HepG2 (cell line): ENCODE measurements at regions not wholly inside any gene's neighbourhood (a gene's known extent, or its start where the extent isn't known, plus 50 kb on each side); places are given as distances from the start of the nearest gene placed in this dataset.

Source experiments
- ATAC-seq: fragments of 200-7000 bp; cut with Tn5 transposase; 3 replicates; pipeline ENCODE4 v1.9.1; 2020; ENCODE audit warnings: mild to moderate bottlenecking, moderate library complexity
- BruUV-seq: library from RNA; stranded (reverse); fragments of 400-500 nt; replicated peaks from 2 replicates; lab custom pipeline; 2021; lab: Mats Ljungman, UMichigan
- CTCF ChIA-PET: fragments of 300-600 bp; formaldehyde crosslinking; extraction: SDS; loops from one replicate; lab custom pipeline; 2021; ENCODE audit warnings: low total read pairs, inconsistent platforms, low intra/inter-chr PET ratio; lab: Yijun Ruan, JAX
- POLR2A ChIA-PET: fragments of 350-600 bp; sonication (Branson Sonifier 250); formaldehyde crosslinking; loops from one replicate; lab custom pipeline; 2020; ENCODE audit warnings: antibody characterized with exemption, inconsistent platforms; lab: Yijun Ruan, JAX
- DNase-seq: peaks from one replicate; pipeline ENCODE4 v3.0.0-alpha.2; 2015; ENCODE audit warnings: low spot score
- FAIRE-seq: peaks from 3 replicates; lab custom pipeline; 2011; peaks lifted over from hg19 to GRCh38; lab: Jason Lieb, UNC
- H2AFZ ChIP-seq: one replicate; pipeline ENCODE4 v1.6.1; 2011; ENCODE audit warnings: low read length, inconsistent platforms
- H3K27ac ChIP-seq: fragments of 300-600 bp; 3 replicates; pipeline ENCODE4 v1.8.0; 2011; ENCODE audit warnings: mixed run types, mild to moderate bottlenecking, mixed read lengths, low read length, inconsistent platforms; ENCODE audit not compliant: insufficient read depth; ENCODE audit errors: extremely low read length
- H3K27me3 ChIP-seq, 2 experiments: fragments of 200-600 bp in 1 of 2; 2 replicates in 1 of 2; 3 replicates in 1 of 2; pipeline versions ENCODE4 v1.6.0 to v1.8.0; 2011; ENCODE audit warnings: low read length in 2 of 2, mild to moderate bottlenecking in 2 of 2, moderate library complexity in 2 of 2, inconsistent platforms in 1 of 2; ENCODE audit not compliant: insufficient read depth in 2 of 2, control insufficient read depth in 1 of 2
- H3K36me3 ChIP-seq, 2 experiments: fragments of 200-600 bp in 1 of 2; replicated peaks in 1 of 2; 2 replicates in 1 of 2; 3 replicates in 1 of 2; pipeline versions ENCODE4 v1.5.1 to v1.8.0; 2011; ENCODE audit warnings: low read length in 2 of 2, inconsistent platforms in 1 of 2; ENCODE audit not compliant: insufficient read depth in 2 of 2, control insufficient read depth in 1 of 2
- H3K4me1 ChIP-seq: 2 replicates; pipeline ENCODE4 v1.5.1; 2012; ENCODE audit warnings: low read length, inconsistent platforms; ENCODE audit not compliant: insufficient read depth
- H3K4me2 ChIP-seq: 2 replicates; pipeline ENCODE4 v1.6.0; 2011; ENCODE audit warnings: low read depth, low read length, inconsistent platforms
- H3K4me3 ChIP-seq, 3 experiments: fragments of 200-600 bp in 1 of 3; sonication (generic), shearing (Covaris generic) in 1 of 3; replicated peaks in 1 of 3; 2 replicates each; pipeline ENCODE4 v1.5.1; 2011 to 2016; ENCODE audit warnings: low read length in 3 of 3, inconsistent platforms in 2 of 3, low read depth in 2 of 3, mild to moderate bottlenecking in 2 of 3, control low read depth in 1 of 3, mixed read lengths in 1 of 3; ENCODE audit not compliant: insufficient read depth in 1 of 3
- H3K79me2 ChIP-seq: one replicate; pipeline ENCODE4 v1.6.1; 2011; ENCODE audit warnings: low read length, inconsistent platforms; ENCODE audit not compliant: insufficient read depth
- H3K9ac ChIP-seq: 2 replicates; pipeline ENCODE4 v1.6.0; 2011; ENCODE audit warnings: mild to moderate bottlenecking, low read depth, low read length, inconsistent platforms; ENCODE audit not compliant: insufficient read depth
- H3K9me3 ChIP-seq: 2 replicates; pipeline ENCODE4 v1.5.1; 2012; ENCODE audit warnings: mild to moderate bottlenecking, low read length
- H4K20me1 ChIP-seq: 2 replicates; pipeline ENCODE4 v1.6.0; 2011; ENCODE audit warnings: inconsistent platforms, mild to moderate bottlenecking, low read length, moderate library complexity; ENCODE audit not compliant: insufficient read depth
- DNMT1 ChIP-seq: sonication (generic); formaldehyde crosslinking; IDR thresholded peaks from 2 replicates; pipeline ENCODE4 v1.5.1; 2020; ENCODE audit warnings: mild to moderate bottlenecking, missing genetic modification reagents
- FOSL1 ChIP-seq: sonication (generic); formaldehyde crosslinking; IDR thresholded peaks from 2 replicates; pipeline ENCODE4 v1.9.0; 2021; ENCODE audit warnings: missing genetic modification reagents, borderline replicate concordance
- KDM4B ChIP-seq: sonication (generic); formaldehyde crosslinking; IDR thresholded peaks from 2 replicates; pipeline ENCODE4 v1.4.0; 2020; ENCODE audit warnings: missing genetic modification reagents
- NFAT5 ChIP-seq: sonication (generic); formaldehyde crosslinking; IDR thresholded peaks from 2 replicates; pipeline ENCODE4 v1.4.0; 2020; ENCODE audit warnings: missing genetic modification reagents
- NFIC ChIP-seq: IDR thresholded peaks from 2 replicates; pipeline ENCODE4 v1.6.1; 2012; ENCODE audit warnings: mild to moderate bottlenecking, low read length, inconsistent platforms
- NR3C1 ChIP-seq: sonication (generic); formaldehyde crosslinking; IDR thresholded peaks from 2 replicates; pipeline ENCODE4 v1.4.0; 2020; ENCODE audit warnings: missing genetic modification reagents
- PBX2 ChIP-seq: IDR thresholded peaks from 2 replicates; pipeline ENCODE4 v1.6.1; 2016; ENCODE audit warnings: control low read depth
- REXO4 ChIP-seq: sonication (generic); formaldehyde crosslinking; IDR thresholded peaks from 2 replicates; pipeline ENCODE4 v1.8.0; 2022; ENCODE audit warnings: missing genetic modification reagents, mild to moderate bottlenecking, borderline replicate concordance
- RFXAP ChIP-seq: sonication (generic); formaldehyde crosslinking; IDR thresholded peaks from 2 replicates; pipeline ENCODE4 v1.4.0; 2020; ENCODE audit warnings: missing genetic modification reagents, borderline replicate concordance
- SOX13 ChIP-seq, 3 experiments: fragments of 450-650 bp in 1 of 3; sonication (generic) in 1 of 3; formaldehyde crosslinking in 1 of 3; IDR thresholded peaks in 2 of 3; conservative IDR thresholded peaks in 1 of 3; 2 replicates each; pipeline versions ENCODE4 v1.5.0 to v1.6.1; 2016 to 2020; ENCODE audit warnings: antibody characterized with exemption in 1 of 3, mild to moderate bottlenecking in 1 of 3, missing compliant biosample characterization in 1 of 3, missing genetic modification reagents in 1 of 3, moderate library complexity in 1 of 3
- TEF ChIP-seq: sonication (generic); formaldehyde crosslinking; IDR thresholded peaks from 2 replicates; pipeline ENCODE4 v1.5.0; 2020; ENCODE audit warnings: missing genetic modification reagents
- ZMAT3 ChIP-seq: sonication (generic); formaldehyde crosslinking; conservative IDR thresholded peaks from 2 replicates; pipeline ENCODE4 v1.7.0; 2021; ENCODE audit warnings: missing genetic modification reagents
- ZNF296 ChIP-seq: sonication (generic); formaldehyde crosslinking; conservative IDR thresholded peaks from 2 replicates; pipeline ENCODE4 v1.5.0; 2020; ENCODE audit warnings: mild to moderate bottlenecking, missing genetic modification reagents
- ZNF326 ChIP-seq: sonication (generic); formaldehyde crosslinking; IDR thresholded peaks from 2 replicates; pipeline ENCODE4 v1.4.0; 2020; ENCODE audit warnings: missing genetic modification reagents, borderline replicate concordance
- ZNF343 ChIP-seq: sonication (generic); formaldehyde crosslinking; IDR thresholded peaks from 2 replicates; pipeline ENCODE4 v1.4.0; 2020; ENCODE audit warnings: mild to moderate bottlenecking, missing genetic modification reagents
- ZNF430 ChIP-seq: sonication (generic); formaldehyde crosslinking; IDR thresholded peaks from 2 replicates; pipeline ENCODE4 v1.9.0; 2021; ENCODE audit warnings: mild to moderate bottlenecking, missing genetic modification reagents
- ZNF431 ChIP-seq: sonication (generic); formaldehyde crosslinking; IDR thresholded peaks from 2 replicates; pipeline ENCODE4 v1.9.0; 2022; ENCODE audit warnings: missing genetic modification reagents, low read depth, mild to moderate bottlenecking, borderline replicate concordance
- ZNF577 ChIP-seq: sonication (generic); formaldehyde crosslinking; IDR thresholded peaks from 2 replicates; pipeline ENCODE4 v1.4.0; 2020; ENCODE audit warnings: mild to moderate bottlenecking, low read depth, missing genetic modification reagents, borderline replicate concordance
- ZNF672 ChIP-seq: sonication (generic); formaldehyde crosslinking; IDR thresholded peaks from 2 replicates; pipeline ENCODE4 v1.8.1; 2022; ENCODE audit warnings: missing genetic modification reagents
- ZZZ3 ChIP-seq: sonication (generic); formaldehyde crosslinking; IDR thresholded peaks from 2 replicates; pipeline ENCODE4 v1.4.0; 2020; ENCODE audit warnings: missing genetic modification reagents, mild to moderate bottlenecking, borderline replicate concordance
- in situ Hi-C: cut with HindIII; loops from 2 replicates; pipeline ENCODE4 v1.10.0; 2017; ENCODE audit warnings: low pct_unique_long_range_greater_than_20kb; ENCODE audit not compliant: extremely low pct_ligation_motif_present
- intact Hi-C: fragments of 100-400 bp; cut with micrococcal nuclease; formaldehyde crosslinking; loops from one replicate; pipeline ENCODE4 v1.10.0; 2022; ENCODE audit not compliant: unreplicated experiment

- TF ChIP-seq NFAT5 (CRISPR knock-in tag), result no peak
- no peak for TF ChIP-seq DNMT1 (CRISPR knock-in tag)
- no peak for TF ChIP-seq ZNF343 (CRISPR knock-in tag)
- no peak for TF ChIP-seq NR3C1
- TF ChIP-seq SOX13 (IDR thresholded peaks at IDR 0.05), result no peak
- TF ChIP-seq SOX13 (CRISPR knock-in tag; conservative IDR thresholded peaks at IDR 0.05 in 1 of 2, IDR thresholded peaks at IDR 0.05 in 1 of 2), result no peak
- TF ChIP-seq ZZZ3, result no peak
- TF ChIP-seq REXO4 (CRISPR knock-in tag), result no peak
- no peak for TF ChIP-seq NFIC
Observed at GRCh38 chr17:13222975-13223374, 205.1 kb upstream of the ELAC2 start (continued).

GRCh38 chr17:13212860-13213259 lies 195.0 kb upstream of the ELAC2 start:
- Histone ChIP-seq H3K4me1 (no peaks in the 10 kb centered on the region), H3K9me3 (no peaks in the 10 kb centered on the region), H3K27me3 (no peaks in the 10 kb centered on the region; a peak in 1 of 5 replicates), H3K4me3 (no peak overlapping the region), H3K27ac (no peak overlapping the region), H2AFZ (no peak overlapping the region), H3K4me2 (no peak overlapping the region), H4K20me1 (no peaks in the 10 kb centered on the region), H3K36me3 (no peaks in the 10 kb centered on the region), H3K79me2 (no peaks in the 10 kb centered on the region), H3K9ac (no peak overlapping the region)
- ChIA-PET CTCF (no interaction called here), POLR2A (no interaction called here)
- intact Hi-C loops, result no loop called here
- FAIRE-seq (no peak), ATAC-seq (no peak), DNase-seq (no peak)
- no TSS peak for BruUV-seq
- in situ Hi-C loops, result no loop called here
- TF ChIP-seq RFXAP, result no peak
- TF ChIP-seq FOSL1 (CRISPR knock-in tag), result no peak
- no peak for TF ChIP-seq TEF (CRISPR knock-in tag)
- no peak for TF ChIP-seq ZNF430 (CRISPR knock-in tag)
- no peak for TF ChIP-seq KDM4B (CRISPR knock-in tag)
- TF ChIP-seq ZNF577 (CRISPR knock-in tag), result no peak
- no peak for TF ChIP-seq ZNF672
- no peak for TF ChIP-seq ZNF431 (CRISPR knock-in tag)
- TF ChIP-seq ZMAT3 (CRISPR knock-in tag), result no peak
- TF ChIP-seq ZNF326 (CRISPR knock-in tag), result no peak
- no peak for TF ChIP-seq ZNF296
- no peak for TF ChIP-seq PBX2 (CRISPR knock-in tag)
